ENCODE measurements at regions not wholly inside any gene's neighbourhood (a gene's known extent, or its start where the extent isn't known, plus 50 kb on each side); places are given as distances from the start of the nearest gene placed in this dataset.
"Not testable (repeated sequence)": the region's sequence is repeated elsewhere in the genome, so short reads cannot be mapped to it uniquely, and the experiment has no call there.

- DNase-seq (ENCODE audit: low read depth) = not testable (repeated sequence)
Observed at GRCh38 chr17:27208370-27208769, 85.5 kb upstream of the WSB1 start.

GRCh38 chr17:27209316-27209715, 84.6 kb upstream of the WSB1 start:
- DNase-seq (ENCODE audit: low read depth) = no peak

GRCh38 chr17:27210809-27211208, 83.1 kb upstream of the WSB1 start:
- DNase-seq (ENCODE audit: low read depth) = not testable (repeated sequence)

DNA sequence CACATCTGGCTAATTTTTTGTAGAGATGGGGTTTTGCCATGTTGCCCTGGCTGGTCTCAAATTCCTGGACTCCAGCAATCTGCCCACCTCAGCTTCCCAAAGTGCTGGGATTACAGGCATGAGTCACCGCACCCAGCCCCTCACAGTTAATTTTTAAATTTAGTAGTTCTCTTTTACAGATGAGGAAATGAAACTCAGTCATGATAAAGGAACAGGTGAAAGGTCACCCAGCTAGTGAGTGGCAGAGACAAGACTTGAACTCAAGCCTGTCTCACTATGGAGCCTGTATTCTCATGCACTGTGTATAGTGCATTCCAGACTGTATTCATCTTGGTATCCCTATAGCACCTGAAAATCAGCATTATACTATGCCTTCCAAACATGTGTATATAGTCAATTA, 77.1 kb upstream of the WSB1 start:
- DNase-seq (ENCODE audit: low read depth) = no peak

DNA sequence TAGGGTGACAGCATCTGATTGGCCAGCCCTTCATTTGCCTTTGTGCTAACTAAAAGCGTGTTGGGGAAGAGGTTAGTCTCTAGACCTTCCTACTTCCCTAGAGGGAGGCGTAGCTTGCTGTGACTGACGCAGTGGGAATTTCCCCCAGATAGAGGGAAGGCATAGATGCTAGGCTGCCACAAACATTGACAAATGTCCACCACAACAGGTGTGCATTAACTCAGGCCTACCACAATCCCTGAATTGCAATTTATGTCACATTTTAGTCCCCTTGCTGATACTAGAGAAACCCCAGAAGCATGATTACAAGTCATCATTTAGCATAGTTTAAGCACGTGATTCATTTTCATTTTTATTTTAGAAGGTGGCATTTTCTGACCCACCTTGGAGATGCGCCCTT, 76.3 kb upstream of the WSB1 start:
- no peak for DNase-seq (ENCODE audit: low read depth)

- no peak for DNase-seq (ENCODE audit: low read depth)
Observed at GRCh38 chr17:27218041-27218440, 75.9 kb upstream of the WSB1 start.

- DNase-seq (ENCODE audit: low read depth) = no peak
Observed at GRCh38 chr17:27218719-27219488, 75.0 kb upstream of the WSB1 start.

- DNase-seq (ENCODE audit: low read depth) = no peak
Observed at GRCh38 chr17:27222515-27222914, 71.4 kb upstream of the WSB1 start.

- DNase-seq (ENCODE audit: low read depth) = peak; percentile 28
Observed at GRCh38 chr17:27224526-27225315, 69.2 kb upstream of the WSB1 start.

DNA sequence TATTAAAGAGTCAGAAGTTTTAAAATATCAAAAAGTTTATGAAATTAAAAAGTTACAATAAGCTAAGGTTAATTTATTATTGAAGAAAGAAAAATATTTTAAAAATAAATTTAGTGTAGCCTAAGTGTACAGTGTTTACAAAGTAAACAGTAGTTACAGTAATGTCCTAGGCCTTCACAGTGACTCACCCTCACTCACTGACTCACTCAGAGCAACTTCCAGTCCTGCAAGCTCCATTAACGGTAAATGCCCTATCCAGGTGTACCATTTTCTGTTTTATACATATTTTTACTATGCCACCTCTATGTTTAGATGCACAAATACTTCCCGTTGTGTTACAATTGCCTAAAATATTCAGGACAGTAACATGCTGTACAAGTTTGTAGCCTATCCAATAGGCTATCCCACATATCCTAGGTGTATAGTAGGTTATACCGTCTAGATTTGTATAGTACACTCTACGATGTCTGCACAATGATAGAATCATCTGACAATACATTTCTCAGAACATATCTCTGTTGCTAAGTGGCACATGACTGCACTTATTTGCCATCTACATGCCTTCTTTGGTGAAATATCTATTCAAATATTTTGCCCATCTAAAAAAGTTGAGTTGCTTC, 67.2 kb upstream of the WSB1 start:
- DNase-seq (ENCODE audit: low read depth) = peak; percentile 67

- no peak for DNase-seq (ENCODE audit: low read depth)
Observed at GRCh38 chr17:27230996-27231395, 62.9 kb upstream of the WSB1 start.

DNA sequence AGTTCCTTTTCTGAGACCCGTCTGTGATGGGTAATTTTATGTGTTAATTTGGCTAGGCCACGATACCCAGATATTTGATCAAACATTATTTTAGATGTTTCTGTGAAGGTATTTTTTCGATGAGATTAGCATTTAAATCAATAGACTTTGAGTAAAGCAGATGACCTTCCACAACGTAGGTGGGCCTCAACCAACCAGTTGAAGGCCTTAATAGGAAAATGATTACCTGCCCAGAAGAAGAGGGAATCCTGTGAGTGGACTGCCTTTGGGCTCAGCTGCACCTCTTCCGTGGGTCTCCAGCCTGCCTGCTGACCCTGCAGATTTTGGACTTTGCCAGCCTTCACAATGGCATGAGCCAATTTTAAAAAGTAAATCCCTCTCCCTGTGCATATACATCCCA, 61.6 kb upstream of the WSB1 start:
- DNase-seq (ENCODE audit: low read depth) = no peak

DNA sequence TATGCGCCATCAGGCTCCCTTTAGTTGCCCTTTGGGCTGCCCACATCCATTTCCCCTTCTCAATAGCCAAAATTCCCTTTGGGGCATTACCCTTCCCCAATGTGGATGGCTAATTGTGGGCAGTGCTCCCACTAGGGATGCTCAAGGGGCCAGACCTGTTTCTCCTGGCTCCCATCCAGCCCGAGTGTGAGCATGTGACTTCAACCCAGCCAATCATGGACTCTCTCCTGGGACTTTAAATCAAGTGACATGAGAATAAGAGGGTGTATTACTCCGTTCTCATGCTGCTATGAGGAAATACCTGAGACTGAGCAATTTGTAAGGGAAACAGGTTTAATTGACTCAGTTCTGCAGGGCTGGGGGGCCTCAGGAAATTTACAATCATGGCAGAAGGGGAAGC, 60.9 kb upstream of the WSB1 start:
- DNase-seq (ENCODE audit: low read depth) = no peak

DNA sequence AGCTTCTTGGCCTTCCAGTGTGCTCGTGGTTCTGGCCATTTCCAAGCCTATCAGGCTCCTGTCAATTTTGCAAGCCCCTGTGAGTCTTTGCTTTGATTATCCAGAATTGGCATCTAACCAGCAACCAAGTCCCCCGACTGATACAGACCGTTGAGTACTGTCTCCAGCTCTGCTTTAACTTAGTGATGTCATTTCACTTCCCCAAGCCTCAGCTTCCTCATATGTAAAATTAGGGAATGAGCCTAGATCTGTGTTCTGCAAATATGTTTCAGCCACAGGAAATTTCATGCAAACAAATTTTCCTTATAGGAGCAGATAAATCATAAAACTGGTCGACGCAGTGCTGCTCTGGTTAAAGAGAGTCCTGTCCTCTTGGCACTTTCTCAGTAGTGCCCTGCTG, 60.1 kb upstream of the WSB1 start:
- DNase-seq (ENCODE audit: low read depth) = no peak

- DNase-seq (ENCODE audit: low read depth) = peak; percentile 69
Observed at GRCh38 chr17:27236717-27237315, 57.1 kb upstream of the WSB1 start.

GRCh38 chr17:27237890-27238289, 56.0 kb upstream of the WSB1 start:
- DNase-seq (ENCODE audit: low read depth) = no peak

DNA sequence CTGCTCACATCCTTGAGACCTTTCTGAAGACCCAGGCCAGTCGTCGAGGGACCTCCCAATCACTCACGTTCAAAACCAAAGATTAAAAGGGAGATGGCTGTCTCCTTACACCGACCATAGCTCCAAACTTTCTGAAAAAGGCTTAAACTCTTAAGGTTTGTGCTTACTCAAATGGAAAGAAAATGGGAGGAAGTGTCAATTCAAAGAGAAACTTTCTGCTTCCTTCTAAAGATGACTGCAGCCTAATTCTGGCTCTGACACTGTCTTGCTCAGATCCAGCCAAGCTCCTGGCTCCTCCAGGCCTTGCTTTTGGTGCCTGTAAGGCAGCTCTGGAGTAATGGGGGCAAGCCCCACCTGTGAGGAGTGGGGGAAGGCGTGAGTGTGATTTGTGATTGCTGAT, 54.9 kb upstream of the WSB1 start:
- DNase-seq (ENCODE audit: low read depth) = no peak

- no peak for DNase-seq (ENCODE audit: low read depth)
Observed at GRCh38 chr17:27239584-27239983, 54.3 kb upstream of the WSB1 start.

DNA sequence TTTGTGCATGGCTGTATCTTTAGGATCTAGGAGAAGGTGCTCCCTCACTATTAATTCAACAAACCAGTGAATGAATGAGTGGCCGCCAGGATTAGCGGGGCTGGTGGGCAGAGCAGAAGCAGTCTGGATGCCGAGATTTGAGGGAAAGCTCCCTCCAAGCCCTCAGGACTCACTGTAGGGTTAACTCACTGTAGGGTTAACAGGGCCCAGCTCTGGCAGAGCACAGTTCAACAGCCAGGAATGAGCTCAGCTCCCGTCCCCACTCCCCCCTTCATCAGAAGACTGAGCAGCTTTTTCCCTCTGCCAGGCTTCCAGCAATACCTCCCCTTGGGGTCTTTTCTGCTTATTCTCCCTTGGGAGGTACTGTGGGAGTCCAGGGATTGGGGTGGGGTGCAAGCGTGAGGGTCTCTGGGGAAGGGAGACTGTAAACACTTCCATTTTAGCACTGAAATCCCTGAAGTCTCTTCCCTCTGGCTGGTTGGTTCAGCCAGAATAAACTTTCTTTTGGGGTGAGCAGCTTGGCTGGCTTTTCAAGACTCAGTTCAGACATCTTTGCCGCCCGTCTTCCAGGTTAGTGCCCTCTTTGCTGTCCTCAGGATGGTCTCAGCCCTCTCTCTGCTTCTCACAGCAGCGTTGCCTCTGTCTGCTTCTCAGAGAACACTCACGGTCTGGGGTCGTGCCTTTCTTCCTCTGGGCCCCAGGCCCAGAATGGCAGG, 53.7 kb upstream of the WSB1 start:
- no peak for DNase-seq (ENCODE audit: low read depth)

DNA sequence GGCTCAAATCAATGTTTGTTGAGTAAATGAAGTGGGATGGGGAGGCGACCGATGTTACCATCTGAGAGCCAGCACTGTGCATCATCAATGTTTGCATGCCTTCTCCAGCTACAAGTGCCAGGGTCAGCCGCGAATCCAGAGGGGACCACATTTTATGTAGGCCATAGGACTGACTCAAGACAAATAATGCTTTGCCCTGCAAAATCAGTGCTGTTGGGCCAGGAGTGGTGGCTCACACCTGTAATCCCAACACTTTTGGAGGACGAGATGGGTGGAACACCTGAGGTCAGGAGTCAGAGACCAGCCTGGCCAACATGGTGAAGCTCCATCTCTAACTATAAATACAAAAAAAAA, 53.1 kb upstream of the WSB1 start:
- no peak for DNase-seq (ENCODE audit: low read depth)

DNA sequence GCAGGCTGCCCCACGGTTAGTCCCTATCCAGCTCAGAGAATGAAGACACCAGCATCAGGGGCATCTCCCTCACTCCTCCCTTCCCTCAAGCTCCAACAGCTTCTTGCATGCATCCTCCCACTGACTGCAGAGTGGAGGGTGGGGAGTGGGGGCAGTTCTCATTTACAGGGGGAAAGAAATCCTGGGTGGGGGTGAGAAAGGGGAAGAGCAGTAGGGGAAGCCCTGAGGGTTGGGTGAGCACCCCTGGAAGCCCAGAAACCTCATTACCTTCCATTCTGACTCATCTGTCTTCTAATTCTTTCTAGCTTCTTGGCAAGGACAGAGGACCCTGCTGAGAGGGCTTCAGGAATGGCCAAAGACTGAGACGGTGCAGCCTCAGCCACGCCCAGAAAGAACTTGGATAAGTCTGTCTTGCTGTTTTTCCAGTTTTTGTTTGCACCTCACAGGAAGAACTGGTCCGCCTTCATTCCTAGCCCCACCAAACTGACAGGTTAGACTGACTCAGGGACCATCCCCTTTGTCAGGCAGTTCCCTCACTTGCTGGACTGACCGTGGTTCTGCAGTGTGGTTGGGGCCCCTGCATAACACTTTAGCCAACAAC, 52.5 kb upstream of the WSB1 start:
- no peak for DNase-seq (ENCODE audit: low read depth)

- DNase-seq (ENCODE audit: low read depth) = no peak
Observed at GRCh38 chr17:27242951-27243350, 51.0 kb upstream of the WSB1 start.
